ENCODE measurements at regions not wholly inside any gene's neighbourhood (a gene's known extent, or its start where the extent isn't known, plus 50 kb on each side); places are given as distances from the start of the nearest gene placed in this dataset.

- TF ChIP-seq, protein P1, sequence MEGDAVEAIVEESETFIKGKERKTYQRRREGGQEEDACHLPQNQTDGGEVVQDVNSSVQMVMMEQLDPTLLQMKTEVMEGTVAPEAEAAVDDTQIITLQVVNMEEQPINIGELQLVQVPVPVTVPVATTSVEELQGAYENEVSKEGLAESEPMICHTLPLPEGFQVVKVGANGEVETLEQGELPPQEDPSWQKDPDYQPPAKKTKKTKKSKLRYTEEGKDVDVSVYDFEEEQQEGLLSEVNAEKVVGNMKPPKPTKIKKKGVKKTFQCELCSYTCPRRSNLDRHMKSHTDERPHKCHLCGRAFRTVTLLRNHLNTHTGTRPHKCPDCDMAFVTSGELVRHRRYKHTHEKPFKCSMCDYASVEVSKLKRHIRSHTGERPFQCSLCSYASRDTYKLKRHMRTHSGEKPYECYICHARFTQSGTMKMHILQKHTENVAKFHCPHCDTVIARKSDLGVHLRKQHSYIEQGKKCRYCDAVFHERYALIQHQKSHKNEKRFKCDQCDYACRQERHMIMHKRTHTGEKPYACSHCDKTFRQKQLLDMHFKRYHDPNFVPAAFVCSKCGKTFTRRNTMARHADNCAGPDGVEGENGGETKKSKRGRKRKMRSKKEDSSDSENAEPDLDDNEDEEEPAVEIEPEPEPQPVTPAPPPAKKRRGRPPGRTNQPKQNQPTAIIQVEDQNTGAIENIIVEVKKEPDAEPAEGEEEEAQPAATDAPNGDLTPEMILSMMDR (IDR thresholded peaks at IDR 0.05) = no peak
- TF ChIP-seq POLR2AphosphoS5 (IDR thresholded peaks at IDR 0.05) = no peak
- TF ChIP-seq POLR2A (IDR thresholded peaks at IDR 0.05) = no peak
- TF ChIP-seq EP300 (IDR thresholded peaks at IDR 0.05) = no peak
Observed at GRCh38 chr2:239745386-239746227, 279.5 kb downstream of the NDUFA10 start.

All from stomach (tissue), 4 donors.